ENCODE measurements at regions not wholly inside any gene's neighbourhood (a gene's known extent, or its start where the extent isn't known, plus 50 kb on each side); places are given as distances from the start of the nearest gene placed in this dataset.

- no peak for DNase-seq (ENCODE audit: low read depth, low spot score)
Measured at GRCh38 chr13:105406551-105406950, 1128.9 kb downstream of the EFNB2 start.

- no peak for DNase-seq (ENCODE audit: low read depth, low spot score)
Measured at GRCh38 chr13:105403086-105403485, 1132.4 kb downstream of the EFNB2 start.

GRCh38 chr13:105395041-105395440 lies 1140.4 kb downstream of the EFNB2 start:
- no peak for DNase-seq (ENCODE audit: low read depth, low spot score)

- no peak for DNase-seq (ENCODE audit: low read depth, low spot score)
Measured at GRCh38 chr13:105389373-105389772, 1146.1 kb downstream of the EFNB2 start.

- no peak for DNase-seq (ENCODE audit: low read depth, low spot score)
Measured at GRCh38 chr13:105377452-105377851, 1158.0 kb downstream of the EFNB2 start.

- DNase-seq (ENCODE audit: low read depth, low spot score), result no peak
Measured at GRCh38 chr13:105370011-105370650, 1165.3 kb downstream of the EFNB2 start.

- no peak for DNase-seq (ENCODE audit: low read depth, low spot score)
Measured at GRCh38 chr13:105368781-105369180, 1166.7 kb downstream of the EFNB2 start.

GRCh38 chr13:105365831-105366230 lies 1169.6 kb downstream of the EFNB2 start:
- DNase-seq (ENCODE audit: low read depth, low spot score), result no peak

- DNase-seq (ENCODE audit: low read depth, low spot score), result no peak
Measured at GRCh38 chr13:105365021-105365550, 1170.4 kb downstream of the EFNB2 start.

GRCh38 chr13:105364191-105364590 lies 1171.3 kb downstream of the EFNB2 start:
- DNase-seq (ENCODE audit: low read depth, low spot score), result no peak

- no peak for DNase-seq (ENCODE audit: low read depth, low spot score)
Measured at GRCh38 chr13:105363261-105364190, 1171.9 kb downstream of the EFNB2 start.

- no peak for DNase-seq (ENCODE audit: low read depth, low spot score)
Measured at GRCh38 chr13:105353654-105354053, 1181.8 kb downstream of the EFNB2 start.

- no peak for DNase-seq (ENCODE audit: low read depth, low spot score)
Measured at GRCh38 chr13:105349082-105349723, 1186.3 kb downstream of the EFNB2 start.

- no peak for DNase-seq (ENCODE audit: low read depth, low spot score)
Measured at GRCh38 chr13:105346141-105346775, 1189.2 kb downstream of the EFNB2 start.

- no peak for DNase-seq (ENCODE audit: low read depth, low spot score)
Measured at GRCh38 chr13:105345730-105346129, 1189.7 kb downstream of the EFNB2 start.

- no peak for DNase-seq (ENCODE audit: low read depth, low spot score)
Measured at GRCh38 chr13:105345131-105345530, 1190.3 kb downstream of the EFNB2 start.

GRCh38 chr13:105343134-105343806 lies 1192.2 kb downstream of the EFNB2 start:
- no peak for DNase-seq (ENCODE audit: low read depth, low spot score)

GRCh38 chr13:105342281-105342820 lies 1193.1 kb downstream of the EFNB2 start:
- no peak for DNase-seq (ENCODE audit: low read depth, low spot score)

GRCh38 chr13:105341758-105342157 lies 1193.7 kb downstream of the EFNB2 start:
- no peak for DNase-seq (ENCODE audit: low read depth, low spot score)

- DNase-seq (ENCODE audit: low read depth, low spot score), result no peak
Measured at GRCh38 chr13:105341256-105341655, 1194.2 kb downstream of the EFNB2 start.

Data from pulmonary artery endothelial cell (primary cell).